ENCODE measurements at regions not wholly inside any gene's neighbourhood (a gene's known extent, or its start where the extent isn't known, plus 50 kb on each side); places are given as distances from the start of the nearest gene placed in this dataset.

DNA sequence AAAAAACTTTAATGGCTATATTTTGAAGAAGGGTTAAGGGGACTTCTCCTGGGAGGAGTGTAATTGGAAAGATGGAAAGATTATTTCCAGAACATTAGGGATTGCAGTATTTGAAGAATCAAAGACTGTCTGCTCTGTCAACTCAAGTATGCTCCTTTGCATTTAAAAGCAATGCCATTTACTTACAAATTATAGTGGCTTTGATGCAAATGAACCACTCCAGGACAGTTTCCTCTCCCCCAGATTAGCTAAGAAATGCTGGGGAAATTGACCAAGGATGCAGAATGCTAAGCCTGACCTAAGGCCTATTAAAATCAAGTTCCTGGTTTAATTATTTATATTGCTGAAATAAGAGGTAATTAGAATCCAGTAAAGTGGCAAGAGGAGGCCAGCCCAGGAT lies 110.5 kb upstream of the CAMK1G start:
- TF ChIP-seq TAF1 (IDR thresholded peaks at IDR 0.05; ENCODE audit: low read depth): no peak
- TF ChIP-seq, protein P1, sequence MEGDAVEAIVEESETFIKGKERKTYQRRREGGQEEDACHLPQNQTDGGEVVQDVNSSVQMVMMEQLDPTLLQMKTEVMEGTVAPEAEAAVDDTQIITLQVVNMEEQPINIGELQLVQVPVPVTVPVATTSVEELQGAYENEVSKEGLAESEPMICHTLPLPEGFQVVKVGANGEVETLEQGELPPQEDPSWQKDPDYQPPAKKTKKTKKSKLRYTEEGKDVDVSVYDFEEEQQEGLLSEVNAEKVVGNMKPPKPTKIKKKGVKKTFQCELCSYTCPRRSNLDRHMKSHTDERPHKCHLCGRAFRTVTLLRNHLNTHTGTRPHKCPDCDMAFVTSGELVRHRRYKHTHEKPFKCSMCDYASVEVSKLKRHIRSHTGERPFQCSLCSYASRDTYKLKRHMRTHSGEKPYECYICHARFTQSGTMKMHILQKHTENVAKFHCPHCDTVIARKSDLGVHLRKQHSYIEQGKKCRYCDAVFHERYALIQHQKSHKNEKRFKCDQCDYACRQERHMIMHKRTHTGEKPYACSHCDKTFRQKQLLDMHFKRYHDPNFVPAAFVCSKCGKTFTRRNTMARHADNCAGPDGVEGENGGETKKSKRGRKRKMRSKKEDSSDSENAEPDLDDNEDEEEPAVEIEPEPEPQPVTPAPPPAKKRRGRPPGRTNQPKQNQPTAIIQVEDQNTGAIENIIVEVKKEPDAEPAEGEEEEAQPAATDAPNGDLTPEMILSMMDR (IDR thresholded peaks at IDR 0.05; ENCODE audit: poor library complexity, severe bottlenecking): no peak
- TF ChIP-seq, protein P2, sequence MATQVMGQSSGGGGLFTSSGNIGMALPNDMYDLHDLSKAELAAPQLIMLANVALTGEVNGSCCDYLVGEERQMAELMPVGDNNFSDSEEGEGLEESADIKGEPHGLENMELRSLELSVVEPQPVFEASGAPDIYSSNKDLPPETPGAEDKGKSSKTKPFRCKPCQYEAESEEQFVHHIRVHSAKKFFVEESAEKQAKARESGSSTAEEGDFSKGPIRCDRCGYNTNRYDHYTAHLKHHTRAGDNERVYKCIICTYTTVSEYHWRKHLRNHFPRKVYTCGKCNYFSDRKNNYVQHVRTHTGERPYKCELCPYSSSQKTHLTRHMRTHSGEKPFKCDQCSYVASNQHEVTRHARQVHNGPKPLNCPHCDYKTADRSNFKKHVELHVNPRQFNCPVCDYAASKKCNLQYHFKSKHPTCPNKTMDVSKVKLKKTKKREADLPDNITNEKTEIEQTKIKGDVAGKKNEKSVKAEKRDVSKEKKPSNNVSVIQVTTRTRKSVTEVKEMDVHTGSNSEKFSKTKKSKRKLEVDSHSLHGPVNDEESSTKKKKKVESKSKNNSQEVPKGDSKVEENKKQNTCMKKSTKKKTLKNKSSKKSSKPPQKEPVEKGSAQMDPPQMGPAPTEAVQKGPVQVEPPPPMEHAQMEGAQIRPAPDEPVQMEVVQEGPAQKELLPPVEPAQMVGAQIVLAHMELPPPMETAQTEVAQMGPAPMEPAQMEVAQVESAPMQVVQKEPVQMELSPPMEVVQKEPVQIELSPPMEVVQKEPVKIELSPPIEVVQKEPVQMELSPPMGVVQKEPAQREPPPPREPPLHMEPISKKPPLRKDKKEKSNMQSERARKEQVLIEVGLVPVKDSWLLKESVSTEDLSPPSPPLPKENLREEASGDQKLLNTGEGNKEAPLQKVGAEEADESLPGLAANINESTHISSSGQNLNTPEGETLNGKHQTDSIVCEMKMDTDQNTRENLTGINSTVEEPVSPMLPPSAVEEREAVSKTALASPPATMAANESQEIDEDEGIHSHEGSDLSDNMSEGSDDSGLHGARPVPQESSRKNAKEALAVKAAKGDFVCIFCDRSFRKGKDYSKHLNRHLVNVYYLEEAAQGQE (IDR thresholded peaks at IDR 0.05; ENCODE audit: borderline replicate concordance): no peak
